ENCODE measurements at regions not wholly inside any gene's neighbourhood (a gene's known extent, or its start where the extent isn't known, plus 50 kb on each side); places are given as distances from the start of the nearest gene placed in this dataset.
"Not testable (repeated sequence)": the region's sequence is repeated elsewhere in the genome, so short reads cannot be mapped to it uniquely, and the experiment has no call there.

DNA sequence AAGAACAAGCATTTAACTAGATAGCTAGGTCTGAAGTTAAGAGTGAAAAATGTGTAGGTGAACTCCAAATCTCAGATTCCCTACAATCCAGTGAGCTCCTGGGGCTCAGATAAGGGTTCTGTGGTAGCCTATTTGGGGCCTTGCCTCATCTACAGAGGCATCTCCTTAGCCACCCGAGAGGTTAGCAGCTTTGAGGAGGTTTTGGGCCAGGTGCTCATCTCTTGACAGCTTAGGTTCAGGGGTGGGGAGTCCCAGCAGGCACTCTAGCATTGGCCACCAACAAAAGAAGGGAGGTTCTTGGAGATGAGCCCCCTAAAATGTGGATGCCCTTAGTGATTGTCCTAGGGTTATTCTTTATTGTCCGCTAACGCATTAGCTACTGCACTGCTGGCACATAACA, 184.4 kb upstream of the B3GAT1 start:
- TF ChIP-seq, protein P1, sequence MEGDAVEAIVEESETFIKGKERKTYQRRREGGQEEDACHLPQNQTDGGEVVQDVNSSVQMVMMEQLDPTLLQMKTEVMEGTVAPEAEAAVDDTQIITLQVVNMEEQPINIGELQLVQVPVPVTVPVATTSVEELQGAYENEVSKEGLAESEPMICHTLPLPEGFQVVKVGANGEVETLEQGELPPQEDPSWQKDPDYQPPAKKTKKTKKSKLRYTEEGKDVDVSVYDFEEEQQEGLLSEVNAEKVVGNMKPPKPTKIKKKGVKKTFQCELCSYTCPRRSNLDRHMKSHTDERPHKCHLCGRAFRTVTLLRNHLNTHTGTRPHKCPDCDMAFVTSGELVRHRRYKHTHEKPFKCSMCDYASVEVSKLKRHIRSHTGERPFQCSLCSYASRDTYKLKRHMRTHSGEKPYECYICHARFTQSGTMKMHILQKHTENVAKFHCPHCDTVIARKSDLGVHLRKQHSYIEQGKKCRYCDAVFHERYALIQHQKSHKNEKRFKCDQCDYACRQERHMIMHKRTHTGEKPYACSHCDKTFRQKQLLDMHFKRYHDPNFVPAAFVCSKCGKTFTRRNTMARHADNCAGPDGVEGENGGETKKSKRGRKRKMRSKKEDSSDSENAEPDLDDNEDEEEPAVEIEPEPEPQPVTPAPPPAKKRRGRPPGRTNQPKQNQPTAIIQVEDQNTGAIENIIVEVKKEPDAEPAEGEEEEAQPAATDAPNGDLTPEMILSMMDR (IDR thresholded peaks at IDR 0.05): no peak
- no peak for TF ChIP-seq POLR2A (IDR thresholded peaks at IDR 0.05)
- H3K27me3 ChIP-seq: no peaks in the 10 kb centered on the region
- intact Hi-C loops (cut with DNase I; ENCODE audit: low total_unique reads): no loop called here

DNA sequence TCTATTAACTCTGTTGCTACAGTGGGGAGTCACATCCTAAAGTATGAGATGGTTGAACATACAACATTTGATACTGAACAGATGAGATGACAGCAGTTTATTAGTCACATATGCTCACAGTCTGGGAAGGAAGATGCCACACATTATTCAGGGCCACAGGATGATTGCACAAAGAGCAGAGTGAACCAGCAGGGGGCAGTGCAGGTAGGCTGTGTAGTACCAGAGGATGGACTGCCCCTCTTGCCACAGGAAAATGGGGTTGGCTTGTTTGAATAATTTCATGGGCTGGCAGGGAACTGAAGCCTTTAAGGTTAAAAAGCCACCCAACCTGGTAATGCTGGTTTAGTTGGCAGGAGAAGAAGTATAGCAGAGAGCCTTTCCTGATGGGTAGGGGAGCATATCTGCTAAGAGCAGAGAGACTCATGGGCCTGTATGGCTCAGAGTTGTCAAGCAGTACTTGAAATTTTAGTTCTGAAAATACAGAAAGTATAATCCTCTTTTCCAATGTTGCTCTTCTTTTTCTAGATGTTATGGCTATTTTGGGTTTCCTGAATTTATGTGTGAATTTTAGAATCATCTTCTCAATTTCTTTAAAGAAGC, 180.4 kb upstream of the B3GAT1 start:
- TF ChIP-seq, protein P1 (IDR thresholded peaks at IDR 0.05): no peak
- no peak for TF ChIP-seq POLR2A (IDR thresholded peaks at IDR 0.05)
- no peaks in the 10 kb centered on the region for H3K4me1 ChIP-seq

More for the DNA sequence above, 184.4 kb upstream of the B3GAT1 start:
- no peaks in the 10 kb centered on the region for H3K36me3 ChIP-seq
- no peaks in the 10 kb centered on the region for H3K9me3 ChIP-seq
- H3K27ac ChIP-seq: no peak overlapping the region
- H3K4me1 ChIP-seq: no peaks in the 10 kb centered on the region
- no peak overlapping the region for H3K4me3 ChIP-seq
- no peak for DNase-seq

DNA sequence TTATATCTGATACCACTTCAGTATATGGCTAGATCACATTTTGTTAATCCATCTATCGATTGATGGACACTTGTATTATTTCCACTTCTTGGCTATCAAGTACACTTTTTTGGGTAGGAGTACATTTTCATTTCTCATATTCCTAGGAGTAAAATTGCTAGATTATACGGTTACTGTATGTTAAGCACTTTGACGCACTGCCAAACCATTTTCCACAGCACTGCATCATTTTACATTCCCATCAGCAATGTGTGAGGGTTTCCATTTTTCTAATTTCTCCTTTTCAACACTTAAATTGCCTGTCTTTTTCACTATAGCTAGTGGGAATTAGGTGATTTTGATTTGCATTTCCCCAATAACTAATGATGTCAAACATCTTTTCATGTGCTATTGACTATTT, 179.3 kb upstream of the B3GAT1 start:
- no peak for TF ChIP-seq POLR2A (IDR thresholded peaks at IDR 0.05)
- TF ChIP-seq, protein P1 (IDR thresholded peaks at IDR 0.05): no peak
- intact Hi-C loops (cut with DNase I; ENCODE audit: low total_unique reads): no loop called here
- DNase-seq: no peak

More for the DNA sequence above, 180.4 kb upstream of the B3GAT1 start:
- Histone ChIP-seq H3K9me3 (no peaks in the 10 kb centered on the region), H3K27me3 (no peaks in the 10 kb centered on the region), H3K27ac (no peak overlapping the region), H3K4me3 (no peak overlapping the region), H3K36me3 (no peaks in the 10 kb centered on the region)
- DNase-seq: no peak
- intact Hi-C loops (cut with DNase I; ENCODE audit: low total_unique reads): no loop called here

DNA sequence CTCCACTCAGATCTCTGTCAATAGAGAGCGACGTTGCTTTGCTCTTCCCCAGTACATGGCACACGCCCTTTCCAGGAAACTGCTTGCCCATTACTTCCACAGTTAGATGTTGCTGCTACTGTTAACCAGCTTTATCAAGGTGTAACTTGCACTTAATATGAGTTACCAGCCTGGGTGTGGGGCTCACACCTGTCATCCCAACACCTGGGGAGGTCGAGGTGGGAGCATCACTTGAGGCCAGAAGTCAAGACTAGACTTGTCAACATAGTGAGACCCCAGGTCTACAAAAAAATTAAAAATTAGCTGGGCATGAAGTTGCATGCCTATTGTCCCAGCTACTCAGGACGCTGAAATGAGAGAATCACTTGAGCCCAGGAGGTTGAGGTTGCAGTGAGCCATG, 177.1 kb upstream of the B3GAT1 start:
- TF ChIP-seq, protein P1 (IDR thresholded peaks at IDR 0.05): no peak
- no peak for TF ChIP-seq POLR2A (IDR thresholded peaks at IDR 0.05)
- Histone ChIP-seq H3K4me1 (no peaks in the 10 kb centered on the region), H3K27ac (no peak overlapping the region), H3K9me3 (no peaks in the 10 kb centered on the region), H3K27me3 (no peaks in the 10 kb centered on the region), H3K36me3 (no peaks in the 10 kb centered on the region), H3K4me3 (no peak overlapping the region)
- no peak for DNase-seq
- intact Hi-C loops (cut with DNase I; ENCODE audit: low total_unique reads): no loop called here

More for the DNA sequence above, 179.3 kb upstream of the B3GAT1 start:
- Histone ChIP-seq H3K27ac (no peak overlapping the region), H3K36me3 (no peaks in the 10 kb centered on the region), H3K9me3 (no peaks in the 10 kb centered on the region), H3K4me1 (no peaks in the 10 kb centered on the region), H3K27me3 (no peaks in the 10 kb centered on the region), H3K4me3 (no peak overlapping the region)

DNA sequence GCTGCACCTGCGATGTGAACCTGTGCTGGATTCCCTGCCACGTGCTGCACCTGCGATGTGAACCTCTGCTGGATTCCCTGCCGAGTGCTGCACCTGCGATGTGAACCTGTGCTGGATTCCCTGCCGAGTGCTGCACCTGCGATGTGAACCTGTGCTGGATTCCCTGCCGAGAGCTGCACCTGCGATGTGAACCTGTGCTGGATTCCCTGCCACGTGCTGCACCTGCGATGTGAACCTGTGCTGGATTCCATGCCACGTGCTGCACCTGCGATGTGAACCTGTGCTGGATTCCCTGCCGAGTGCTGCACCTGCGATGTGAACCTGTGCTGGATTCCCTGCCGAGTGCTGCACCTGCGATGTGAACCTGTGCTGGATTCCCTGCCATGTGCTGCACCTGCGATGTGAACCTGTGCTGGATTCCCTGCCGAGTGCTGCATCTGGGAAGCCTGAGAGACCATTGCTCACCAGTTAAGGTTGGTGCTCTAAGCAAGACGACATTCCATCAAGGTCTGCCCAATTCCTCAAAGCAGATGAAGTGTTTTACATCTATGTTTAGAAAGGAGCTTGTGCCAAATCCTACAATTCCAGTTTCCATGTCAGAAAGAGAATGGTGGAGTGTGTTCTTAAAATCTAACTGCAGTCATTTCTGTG, 176.5 kb upstream of the B3GAT1 start:
- H3K4me3 ChIP-seq; H3K36me3 ChIP-seq; intact Hi-C loops (cut with DNase I; ENCODE audit: low total_unique reads); DNase-seq; H3K27ac ChIP-seq; H3K4me1 ChIP-seq; H3K27me3 ChIP-seq; H3K9me3 ChIP-seq: not testable (repeated sequence)

Data from uterus (tissue), 3 donors.